LNCaP clone FGC (cell line): ENCODE measurements at regions not wholly inside any gene's neighbourhood (a gene's known extent, or its start where the extent isn't known, plus 50 kb on each side); places are given as distances from the start of the nearest gene placed in this dataset.
A peak's percentile ranks its signal among the peaks of the same experiment; 100 is the strongest.

Experiments
- DNase-seq: peaks from one replicate; pipeline ENCODE4 v3.0.0-alpha.2; 2011; ENCODE audit warnings: low read depth
- H3K4me3 ChIP-seq: 2 replicates; pipeline ENCODE4 v1.5.1; 2011; ENCODE audit warnings: mild to moderate bottlenecking, low read depth, low read length, control low read depth
- CTCF ChIP-seq: IDR thresholded peaks from 2 replicates; pipeline ENCODE4 v1.5.1; 2012; ENCODE audit warnings: mild to moderate bottlenecking; ENCODE audit not compliant: control insufficient read depth, insufficient read depth; ENCODE audit errors: extremely low read depth

- TF ChIP-seq CTCF: no peak
- no peak for DNase-seq
- H3K4me3 ChIP-seq: no peak overlapping the region
Measured at GRCh38 chrY:16616201-16616975, 1263.6 kb downstream of the CDY2B start.

- TF ChIP-seq CTCF: no peak
- peak; percentile 41 for DNase-seq
- H3K4me3 ChIP-seq: no peak overlapping the region
Measured at GRCh38 chrY:16608679-16609078, 1271.3 kb downstream of the CDY2B start.

GRCh38 chrY:16602146-16602545 lies 1277.9 kb downstream of the CDY2B start:
- TF ChIP-seq CTCF: no peak
- H3K4me3 ChIP-seq: no peak overlapping the region
- no peak for DNase-seq

GRCh38 chrY:16601626-16602025 lies 1278.4 kb downstream of the CDY2B start:
- no peak for TF ChIP-seq CTCF
- DNase-seq: no peak
- no peak overlapping the region for H3K4me3 ChIP-seq

- H3K4me3 ChIP-seq: no peak overlapping the region
- DNase-seq: no peak
- TF ChIP-seq CTCF: no peak
Measured at GRCh38 chrY:16572061-16572460, 1308.0 kb downstream of the CDY2B start.

GRCh38 chrY:16562491-16562890 lies 1317.5 kb downstream of the CDY2B start:
- H3K4me3 ChIP-seq: no peak overlapping the region
- DNase-seq: peak; percentile 7
- peak; percentile 47 for TF ChIP-seq CTCF

GRCh38 chrY:16522021-16522420 lies 1358.0 kb downstream of the CDY2B start:
- no peak for TF ChIP-seq CTCF
- DNase-seq: no peak
- H3K4me3 ChIP-seq: no peak overlapping the region
